ENCODE measurements at regions not wholly inside any gene's neighbourhood (a gene's known extent, or its start where the extent isn't known, plus 50 kb on each side); places are given as distances from the start of the nearest gene placed in this dataset.

DNA sequence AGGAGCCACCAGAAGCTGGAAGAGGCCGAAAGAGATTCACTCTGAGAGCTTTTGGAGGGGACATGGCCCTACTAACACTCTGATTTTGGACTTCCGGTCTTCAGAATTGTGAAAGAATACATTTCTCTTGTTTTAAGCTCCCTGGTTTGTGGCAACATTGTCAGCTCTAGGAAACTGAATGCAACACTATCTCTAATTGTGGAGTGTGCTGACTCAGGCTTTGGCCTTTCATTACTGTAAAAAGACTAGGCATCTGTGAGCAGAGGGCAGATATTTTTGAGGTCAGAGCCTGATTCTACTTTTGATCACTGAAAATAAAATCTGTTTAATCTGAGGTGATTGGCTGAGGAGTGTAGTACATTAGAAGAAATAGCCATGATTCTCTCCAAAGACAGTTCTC, 185.4 kb upstream of the FAM98A start:
- H3K4me3 ChIP-seq (ENCODE audit: control insufficient read depth, low read depth, low read length): no peak overlapping the region
- DNase-seq (ENCODE audit: low read depth): no peak
- TF ChIP-seq, protein P1, sequence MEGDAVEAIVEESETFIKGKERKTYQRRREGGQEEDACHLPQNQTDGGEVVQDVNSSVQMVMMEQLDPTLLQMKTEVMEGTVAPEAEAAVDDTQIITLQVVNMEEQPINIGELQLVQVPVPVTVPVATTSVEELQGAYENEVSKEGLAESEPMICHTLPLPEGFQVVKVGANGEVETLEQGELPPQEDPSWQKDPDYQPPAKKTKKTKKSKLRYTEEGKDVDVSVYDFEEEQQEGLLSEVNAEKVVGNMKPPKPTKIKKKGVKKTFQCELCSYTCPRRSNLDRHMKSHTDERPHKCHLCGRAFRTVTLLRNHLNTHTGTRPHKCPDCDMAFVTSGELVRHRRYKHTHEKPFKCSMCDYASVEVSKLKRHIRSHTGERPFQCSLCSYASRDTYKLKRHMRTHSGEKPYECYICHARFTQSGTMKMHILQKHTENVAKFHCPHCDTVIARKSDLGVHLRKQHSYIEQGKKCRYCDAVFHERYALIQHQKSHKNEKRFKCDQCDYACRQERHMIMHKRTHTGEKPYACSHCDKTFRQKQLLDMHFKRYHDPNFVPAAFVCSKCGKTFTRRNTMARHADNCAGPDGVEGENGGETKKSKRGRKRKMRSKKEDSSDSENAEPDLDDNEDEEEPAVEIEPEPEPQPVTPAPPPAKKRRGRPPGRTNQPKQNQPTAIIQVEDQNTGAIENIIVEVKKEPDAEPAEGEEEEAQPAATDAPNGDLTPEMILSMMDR (IDR thresholded peaks at IDR 0.05; ENCODE audit: control insufficient read depth, insufficient read depth, low read depth, low read length, missing control alignments): no peak

DNA sequence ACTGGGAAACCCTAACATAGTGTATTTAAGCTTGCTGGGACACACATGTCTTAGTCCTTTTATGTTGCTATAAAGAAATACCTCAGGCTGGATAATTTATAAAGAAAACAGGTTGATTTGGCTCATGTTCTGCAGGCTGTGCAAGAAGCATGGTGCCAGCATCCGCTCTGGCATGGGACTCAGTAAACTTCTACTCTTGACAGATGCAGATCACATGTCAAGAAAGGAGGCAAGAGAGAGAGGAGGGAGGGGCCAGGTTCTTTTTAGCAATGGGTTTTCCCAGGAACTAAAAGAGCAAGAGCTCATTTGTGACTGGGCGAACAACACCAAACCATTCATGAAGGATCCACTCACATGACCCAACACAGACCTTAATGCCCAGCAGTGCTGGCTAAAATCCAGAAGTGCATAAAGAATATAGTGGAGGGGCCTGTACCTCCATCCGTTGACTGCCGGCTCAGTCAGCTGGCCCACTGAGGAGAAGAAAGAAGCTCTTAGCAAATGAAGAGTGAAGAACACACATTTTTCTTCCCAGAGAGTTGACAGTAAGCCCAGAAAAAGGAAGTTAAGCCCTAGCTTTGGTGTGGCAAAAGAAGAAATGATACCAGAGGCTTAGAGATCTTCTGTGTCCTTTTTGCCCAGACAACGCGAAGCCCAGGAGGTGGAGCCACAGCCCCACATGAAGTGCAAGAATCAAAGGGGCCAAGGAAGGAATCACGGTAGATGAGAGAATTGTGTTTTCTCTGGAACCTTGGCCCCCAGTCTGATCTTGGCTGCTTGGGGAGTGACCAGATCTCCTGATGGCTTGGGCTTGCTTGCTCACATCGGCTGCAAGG, 183.5 kb upstream of the FAM98A start:
- H3K4me3 ChIP-seq (ENCODE audit: control insufficient read depth, low read depth, low read length): no peak overlapping the region
- DNase-seq (ENCODE audit: low read depth): no peak
- TF ChIP-seq, protein P1 (IDR thresholded peaks at IDR 0.05; ENCODE audit: control insufficient read depth, insufficient read depth, low read depth, low read length, missing control alignments): peak; percentile 42

DNA sequence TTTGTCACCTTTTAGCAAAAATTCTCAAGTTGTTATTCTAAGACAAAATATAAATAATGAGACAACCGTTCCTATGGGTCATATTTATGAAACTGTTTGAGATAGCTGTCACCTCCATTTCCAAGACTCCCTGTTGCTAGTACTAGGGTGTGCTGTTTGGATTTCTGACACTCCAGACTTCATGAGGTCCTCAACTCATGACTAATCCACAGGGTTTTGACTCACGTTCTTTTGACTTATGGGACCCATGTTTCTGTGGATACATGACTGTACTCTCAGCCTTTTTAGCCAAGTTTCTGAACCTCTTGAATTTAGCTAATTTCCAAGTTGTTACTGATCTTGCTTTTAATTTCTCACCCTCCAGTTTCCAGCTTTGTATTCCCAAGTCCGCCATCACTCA, 178.7 kb upstream of the FAM98A start:
- DNase-seq (ENCODE audit: low read depth): no peak
- no peak overlapping the region for H3K4me3 ChIP-seq (ENCODE audit: control insufficient read depth, low read depth, low read length)
- TF ChIP-seq, protein P1 (IDR thresholded peaks at IDR 0.05; ENCODE audit: control insufficient read depth, insufficient read depth, low read depth, low read length, missing control alignments): no peak

DNA sequence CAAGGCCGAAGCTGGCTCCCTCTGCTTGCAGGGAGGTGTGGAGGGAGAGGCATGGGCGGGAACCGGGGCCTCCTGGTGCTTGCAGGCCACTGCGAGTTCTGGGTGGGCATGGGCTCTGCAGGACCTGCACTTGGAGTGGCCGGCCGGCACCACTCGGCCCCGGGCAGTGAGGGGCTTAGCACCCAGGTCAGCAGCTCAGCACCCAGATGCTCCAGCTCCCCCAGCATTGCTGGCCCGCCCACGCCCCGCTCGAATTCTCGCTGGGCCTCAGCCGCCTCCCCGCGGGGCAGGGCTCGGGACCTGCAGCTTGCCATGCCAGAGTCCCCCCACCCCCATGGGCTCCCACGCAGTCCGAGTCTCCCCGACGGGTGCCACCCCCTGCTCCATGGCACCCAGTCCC, 176.2 kb upstream of the FAM98A start:
- no peak for DNase-seq (ENCODE audit: low read depth)
- TF ChIP-seq, protein P1 (IDR thresholded peaks at IDR 0.05; ENCODE audit: control insufficient read depth, insufficient read depth, low read depth, low read length, missing control alignments): no peak
- no peak overlapping the region for H3K4me3 ChIP-seq (ENCODE audit: control insufficient read depth, low read depth, low read length)

DNA sequence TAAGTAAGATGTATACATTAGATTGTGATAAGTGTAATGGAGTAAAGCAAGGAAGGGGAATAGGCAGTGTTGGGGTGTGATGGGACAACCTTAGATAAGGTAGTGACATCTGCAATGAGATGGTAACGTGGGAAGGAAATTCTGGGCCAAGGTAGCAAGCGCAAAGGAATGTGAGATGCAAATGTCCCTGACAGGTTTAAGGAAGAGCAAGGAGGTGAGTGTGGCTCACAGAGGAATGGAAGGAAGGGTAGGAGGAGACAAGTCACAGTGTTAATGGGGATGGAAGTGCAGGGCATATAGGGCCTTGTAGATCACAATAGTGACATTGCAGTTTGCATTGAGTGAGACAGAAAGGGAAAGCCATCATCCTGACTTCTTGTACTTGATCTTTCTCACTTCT, 170.9 kb upstream of the FAM98A start:
- TF ChIP-seq, protein P1 (IDR thresholded peaks at IDR 0.05; ENCODE audit: control insufficient read depth, insufficient read depth, low read depth, low read length, missing control alignments): no peak
- DNase-seq (ENCODE audit: low read depth): no peak
- no peak overlapping the region for H3K4me3 ChIP-seq (ENCODE audit: control insufficient read depth, low read depth, low read length)

DNA sequence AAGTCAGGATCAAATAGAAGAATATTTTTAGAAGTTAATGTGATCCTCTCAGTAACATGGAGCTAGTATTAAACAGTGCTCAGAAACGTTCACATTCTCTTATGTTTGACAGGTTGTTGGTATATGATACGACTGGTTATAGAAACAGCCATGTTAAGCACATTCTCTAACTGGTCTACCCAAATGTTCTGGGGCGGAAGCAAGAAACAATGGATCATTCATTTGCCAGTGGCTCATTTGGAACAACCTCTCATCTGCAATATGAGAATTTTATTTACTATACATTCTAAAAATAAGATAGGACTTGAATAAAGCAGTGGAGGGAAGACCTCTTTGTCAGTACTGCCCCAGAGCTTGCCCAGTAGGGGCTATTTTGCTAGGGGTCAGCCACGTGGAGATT, 167.1 kb upstream of the FAM98A start:
- DNase-seq (ENCODE audit: low read depth): no peak
- TF ChIP-seq, protein P1 (IDR thresholded peaks at IDR 0.05; ENCODE audit: control insufficient read depth, insufficient read depth, low read depth, low read length, missing control alignments): no peak
- no peak overlapping the region for H3K4me3 ChIP-seq (ENCODE audit: control insufficient read depth, low read depth, low read length)
